SH-SY5Y (cell line): ENCODE measurements at regions not wholly inside any gene's neighbourhood (a gene's known extent, or its start where the extent isn't known, plus 50 kb on each side); places are given as distances from the start of the nearest gene placed in this dataset.

Source experiments
- GATA2 ChIP-seq: IDR thresholded peaks from 2 replicates; pipeline ENCODE4 v1.6.1; 2011; ENCODE audit warnings: mild to moderate bottlenecking, low read depth, low read length
- GATA3 ChIP-seq: IDR thresholded peaks from 2 replicates; pipeline ENCODE4 v1.6.1; 2011; ENCODE audit warnings: low read depth, mild to moderate bottlenecking, low read length, moderate library complexity

DNA sequence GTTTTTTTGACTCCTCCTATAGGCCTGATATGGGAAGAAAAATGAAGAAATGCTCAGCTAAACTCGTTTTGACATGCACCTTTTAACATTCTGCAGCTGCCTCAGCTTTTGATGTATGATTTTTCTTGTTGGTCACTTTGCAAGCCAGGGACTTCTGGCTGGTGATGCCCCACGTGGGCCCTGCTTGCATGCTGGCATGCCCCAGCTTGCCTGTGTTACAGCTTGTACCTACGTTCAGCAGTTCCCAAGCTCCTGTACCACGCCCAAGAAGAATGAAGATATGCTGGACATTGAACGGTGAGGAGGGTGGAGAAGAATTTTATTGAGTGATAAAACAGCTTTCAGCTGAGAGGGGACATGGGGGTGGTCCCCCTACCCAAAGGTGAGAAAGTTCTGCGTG lies 245.6 kb upstream of the FZD8 start:
- TF ChIP-seq GATA3 (no peak), GATA2 (no peak)
